ENCODE measurements at regions not wholly inside any gene's neighbourhood (a gene's known extent, or its start where the extent isn't known, plus 50 kb on each side); places are given as distances from the start of the nearest gene placed in this dataset.

GRCh38 chr5:67774786-67775185 lies 440.8 kb upstream of the PIK3R1 start:
- TF ChIP-seq CTCF (IDR thresholded peaks at IDR 0.05; ENCODE audit: extremely low read depth in 1 of 2, insufficient read depth in 1 of 2, low read depth in 1 of 2, low read length in 2 of 2) (no peak), POLR2AphosphoS5 (IDR thresholded peaks at IDR 0.05; ENCODE audit: insufficient read depth, low read depth, low read length) (no peak), POLR2A (IDR thresholded peaks at IDR 0.05; ENCODE audit: low read depth, low read length) (no peak), EZH2 (IDR thresholded peaks at IDR 0.05; ENCODE audit: borderline replicate concordance, low read depth, low read length, severe bottlenecking) (no peak)

Data from endothelial cell of umbilical vein (primary cell).